HAP-1 (cell line): ENCODE measurements at regions not wholly inside any gene's neighbourhood (a gene's known extent, or its start where the extent isn't known, plus 50 kb on each side); places are given as distances from the start of the nearest gene placed in this dataset.

Experiments used
- DNase-seq, 2 experiments: peaks; one replicate each; pipeline ENCODE4 v3.0.0-alpha.2; 2016 to 2020; ENCODE audit warnings: low spot score in 2 of 2
- H3K27me3 ChIP-seq: fragments of 250-450 bp; sonication (Bioruptor Pico); 2 replicates; pipeline ENCODE4 v1.5.1; 2020; ENCODE audit warnings: low read depth, mild to moderate bottlenecking, moderate library complexity
- H3K36me3 ChIP-seq: fragments of 250-450 bp; sonication (Bioruptor Pico); replicated peaks from 2 replicates; pipeline ENCODE4 v1.5.1; 2020; ENCODE audit warnings: mild to moderate bottlenecking
- H3K4me1 ChIP-seq: fragments of 250-450 bp; sonication (Bioruptor Pico); 2 replicates; pipeline ENCODE4 v1.5.1; 2020; ENCODE audit warnings: mild to moderate bottlenecking
- H3K4me3 ChIP-seq: fragments of 250-450 bp; sonication (Bioruptor Pico); 2 replicates; pipeline ENCODE4 v1.5.1; 2020; ENCODE audit warnings: mild to moderate bottlenecking, moderate library complexity
- H3K9me3 ChIP-seq: fragments of 250-450 bp; sonication (Bioruptor Pico); 2 replicates; pipeline ENCODE4 v1.5.1; 2020; ENCODE audit warnings: mild to moderate bottlenecking, moderate library complexity
- in situ Hi-C: fragments of 300-500 bp; cut with MboI; formaldehyde crosslinking; loops from 3 replicates; pipeline ENCODE4 v1.14.3; 2020; ENCODE audit warnings: low sequenced_read_pairs, inconsistent platforms, mixed read lengths

DNA sequence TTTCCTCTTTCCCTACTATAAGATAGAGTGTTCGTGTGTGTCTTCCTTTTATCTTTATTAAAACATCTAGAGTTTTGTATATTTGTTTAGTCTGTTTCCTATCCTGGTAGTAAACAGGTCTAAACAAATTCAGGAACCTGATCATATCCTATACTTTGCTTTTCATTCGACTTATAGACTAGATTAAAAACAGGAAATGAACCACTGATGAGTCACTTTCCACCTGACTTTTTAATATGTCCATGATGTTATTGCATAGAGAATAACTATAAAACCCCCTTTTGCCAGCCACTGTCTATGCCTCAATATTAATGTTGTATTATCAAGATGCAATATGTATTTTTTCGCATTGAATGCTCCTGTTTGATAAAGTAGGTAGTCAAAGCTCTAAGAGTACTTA is 1794.0 kb downstream of the STIM2 start:
- Histone ChIP-seq H3K4me3 (no peak overlapping the region), H3K9me3 (no peaks in the 10 kb centered on the region), H3K4me1 (no peaks in the 10 kb centered on the region), H3K36me3 (no peaks in the 10 kb centered on the region), H3K27me3 (no peaks in the 10 kb centered on the region)
- no peak for DNase-seq
- in situ Hi-C loops = no loop called here

DNA sequence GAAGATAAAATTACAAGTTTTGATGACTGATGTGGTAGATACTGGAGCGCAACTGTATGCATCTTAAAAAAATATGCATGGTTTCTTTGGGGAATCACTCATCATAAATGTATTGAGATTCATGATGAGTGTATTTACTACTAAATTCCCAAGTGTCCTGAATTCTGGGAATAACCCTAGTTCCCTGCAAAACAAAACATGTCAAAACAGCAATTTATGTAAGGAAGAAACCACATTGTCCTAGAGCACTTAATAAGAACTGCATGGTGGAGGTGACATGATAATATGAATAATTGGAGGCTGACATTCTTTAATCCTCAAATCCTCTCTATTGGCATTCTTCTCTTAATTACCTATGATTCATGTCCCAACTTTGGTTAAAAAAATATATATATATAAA is 1804.7 kb downstream of the STIM2 start:
- no peaks in the 10 kb centered on the region for H3K9me3 ChIP-seq
- no peaks in the 10 kb centered on the region for H3K27me3 ChIP-seq
- DNase-seq = no peak
- in situ Hi-C loops = no loop called here
- H3K4me3 ChIP-seq = no peak overlapping the region
- H3K4me1 ChIP-seq = 0 out of 2 replicates have a peak, but pooled peaks cover 3% of the 10 kb centered on the region
- no peaks in the 10 kb centered on the region for H3K36me3 ChIP-seq

GRCh38 chr4:28675582-28675981 is 1814.9 kb downstream of the STIM2 start:
- no peak for DNase-seq
- Histone ChIP-seq H3K27me3 (no peaks in the 10 kb centered on the region), H3K4me3 (no peak overlapping the region), H3K9me3 (no peaks in the 10 kb centered on the region), H3K4me1 (no peaks in the 10 kb centered on the region), H3K36me3 (no peaks in the 10 kb centered on the region)
- in situ Hi-C loops = no loop called here

DNA sequence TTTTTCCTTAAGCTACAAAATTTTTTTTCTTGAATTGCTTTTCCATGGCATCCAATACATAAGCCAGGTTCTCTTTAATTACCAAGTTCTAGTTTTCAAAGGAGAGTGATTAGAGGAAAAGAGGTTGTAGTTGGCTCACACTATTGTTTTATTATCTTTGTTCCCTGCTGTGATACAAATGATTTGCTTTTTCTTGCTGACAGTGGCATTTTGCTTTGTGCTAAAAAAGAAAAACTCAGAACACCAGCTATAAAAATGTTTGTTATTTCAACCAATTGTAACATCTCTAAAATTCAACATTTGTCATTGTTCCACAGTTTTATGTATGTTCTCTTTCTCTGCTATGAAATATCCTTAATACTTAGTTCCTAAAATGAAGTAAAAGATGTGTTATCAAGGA is 1817.2 kb downstream of the STIM2 start:
- Histone ChIP-seq H3K27me3 (no peaks in the 10 kb centered on the region), H3K4me1 (no peaks in the 10 kb centered on the region), H3K9me3 (no peaks in the 10 kb centered on the region), H3K4me3 (no peak overlapping the region), H3K36me3 (no peaks in the 10 kb centered on the region)
- no peak for DNase-seq
- in situ Hi-C loops = no loop called here

DNA sequence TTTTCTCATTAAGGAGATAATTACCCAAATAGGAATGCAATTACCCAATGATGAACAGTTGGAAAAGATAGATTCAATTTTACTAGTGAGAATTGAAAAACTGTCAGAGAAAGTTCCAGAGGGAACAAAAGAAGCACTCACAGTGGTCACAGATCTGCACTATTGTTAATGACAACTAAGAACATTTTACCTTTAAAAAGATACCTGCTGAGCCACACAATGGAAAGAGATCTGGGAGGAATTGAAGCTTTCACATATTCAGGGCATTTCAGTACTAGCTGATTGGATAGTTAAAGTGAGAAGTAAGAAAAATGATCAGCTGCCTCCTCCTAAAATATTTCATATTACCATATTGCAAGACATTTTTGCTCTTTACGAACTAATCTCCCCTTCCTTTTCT is 1822.2 kb downstream of the STIM2 start:
- Histone ChIP-seq H3K4me1 (no peaks in the 10 kb centered on the region), H3K4me3 (no peak overlapping the region), H3K9me3 (no peaks in the 10 kb centered on the region), H3K27me3 (no peaks in the 10 kb centered on the region), H3K36me3 (no peaks in the 10 kb centered on the region)
- no peak for DNase-seq
- in situ Hi-C loops = no loop called here

DNA sequence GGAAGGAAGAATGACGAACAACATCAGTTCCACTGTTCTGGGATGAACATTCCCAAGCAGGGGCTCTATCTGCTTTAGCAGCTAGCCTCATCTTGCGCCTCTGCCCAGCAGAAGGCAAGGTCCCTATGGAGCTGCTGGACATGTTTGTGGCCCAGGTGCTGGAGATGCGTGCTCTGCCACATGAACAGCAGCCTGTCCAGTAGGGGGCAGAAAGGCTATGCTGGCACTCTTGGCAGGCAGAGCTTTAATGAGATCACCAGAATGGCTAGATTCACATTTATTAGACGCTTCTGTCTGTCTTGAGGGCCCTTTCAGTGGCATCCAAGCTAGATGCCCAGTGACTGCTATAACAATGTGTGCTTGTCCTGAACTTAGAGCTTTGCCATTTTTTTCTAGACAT is 1826.0 kb downstream of the STIM2 start:
- H3K4me3 ChIP-seq = no peak overlapping the region
- H3K27me3 ChIP-seq = no peaks in the 10 kb centered on the region
- H3K4me1 ChIP-seq = no peaks in the 10 kb centered on the region
- peak; percentile 31 to 77 for DNase-seq
- no peaks in the 10 kb centered on the region for H3K36me3 ChIP-seq
- in situ Hi-C loops = no loop called here
- H3K9me3 ChIP-seq = no peaks in the 10 kb centered on the region

DNA sequence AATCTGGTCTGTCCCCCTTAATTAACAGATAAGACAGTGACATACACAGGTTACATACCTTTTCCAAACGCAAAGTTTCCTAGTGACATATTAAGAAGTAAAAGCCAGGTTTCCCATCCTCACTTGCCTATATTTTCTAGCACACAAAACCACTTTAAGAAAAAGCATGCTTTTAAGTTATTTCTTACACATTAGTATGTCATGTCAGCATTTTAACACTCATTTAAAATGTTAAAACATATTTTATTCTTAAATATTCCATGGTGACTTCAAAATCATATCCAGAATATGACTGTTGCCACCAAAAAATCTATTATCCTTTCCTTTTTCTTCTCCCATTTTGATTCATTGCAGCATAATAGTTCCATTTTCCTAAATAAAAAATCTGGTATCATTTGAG is 1830.2 kb downstream of the STIM2 start:
- Histone ChIP-seq H3K27me3 (no peaks in the 10 kb centered on the region), H3K4me1 (no peaks in the 10 kb centered on the region), H3K4me3 (no peak overlapping the region), H3K9me3 (no peaks in the 10 kb centered on the region), H3K36me3 (no peaks in the 10 kb centered on the region)
- DNase-seq = no peak
- in situ Hi-C loops = no loop called here

GRCh38 chr4:28702571-28702970 is 1841.9 kb downstream of the STIM2 start:
- H3K27me3 ChIP-seq = no peaks in the 10 kb centered on the region
- in situ Hi-C loops = no loop called here

GRCh38 chr4:28709891-28710290 is 1849.2 kb downstream of the STIM2 start:
- Histone ChIP-seq H3K27me3 (no peaks in the 10 kb centered on the region), H3K36me3 (no peaks in the 10 kb centered on the region), H3K9me3 (peaks cover 7% of the 10 kb centered on the region), H3K4me3 (no peak overlapping the region), H3K4me1 (no peaks in the 10 kb centered on the region)
- in situ Hi-C loops = no loop called here
- no peak for DNase-seq

More at GRCh38 chr4:28702571-28702970, 1841.9 kb downstream of the STIM2 start:
- peaks cover 7% of the 10 kb centered on the region for H3K9me3 ChIP-seq
- no peaks in the 10 kb centered on the region for H3K36me3 ChIP-seq
- peak; percentile 17 to 72 for DNase-seq
- H3K4me1 ChIP-seq = peaks cover 12% of the 10 kb centered on the region
- H3K4me3 ChIP-seq = no peak overlapping the region

DNA sequence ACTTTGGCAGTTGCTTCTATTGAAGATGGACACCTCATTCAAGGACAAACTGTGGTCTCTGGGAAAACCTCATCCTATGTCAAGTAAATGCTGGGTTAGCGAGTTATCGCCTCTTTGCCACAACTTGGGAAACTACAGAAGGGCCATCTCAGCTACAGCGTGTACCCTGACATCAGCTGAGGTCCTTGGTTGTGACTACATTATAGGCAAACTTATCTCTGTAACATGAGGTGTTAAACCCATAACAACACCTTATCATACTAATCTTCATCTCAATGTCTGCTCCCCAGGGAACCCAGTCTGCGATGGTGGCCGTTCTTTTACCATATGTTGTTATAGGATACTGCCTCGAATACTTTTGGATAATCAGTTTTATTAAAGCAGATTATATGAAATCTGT is 1862.7 kb downstream of the STIM2 start:
- Histone ChIP-seq H3K4me1 (no peaks in the 10 kb centered on the region), H3K4me3 (no peak overlapping the region), H3K36me3 (no peaks in the 10 kb centered on the region), H3K27me3 (no peaks in the 10 kb centered on the region), H3K9me3 (no peaks in the 10 kb centered on the region)
- no peak for DNase-seq
- in situ Hi-C loops = no loop called here

- H3K36me3 ChIP-seq = no peaks in the 10 kb centered on the region
- H3K9me3 ChIP-seq = no peaks in the 10 kb centered on the region
- no peak overlapping the region for H3K4me3 ChIP-seq
- in situ Hi-C loops = no loop called here
- no peaks in the 10 kb centered on the region for H3K4me1 ChIP-seq
- H3K27me3 ChIP-seq = no peaks in the 10 kb centered on the region
- DNase-seq = no peak
Measured at GRCh38 chr4:28724239-28724638, 1863.6 kb downstream of the STIM2 start.

- H3K4me1 ChIP-seq = no peaks in the 10 kb centered on the region
- H3K4me3 ChIP-seq = no peak overlapping the region
- in situ Hi-C loops = no loop called here
- H3K36me3 ChIP-seq = no peaks in the 10 kb centered on the region
- no peaks in the 10 kb centered on the region for H3K9me3 ChIP-seq
- no peaks in the 10 kb centered on the region for H3K27me3 ChIP-seq
- no peak for DNase-seq
Measured at GRCh38 chr4:28730304-28730703, 1869.7 kb downstream of the STIM2 start.

DNA sequence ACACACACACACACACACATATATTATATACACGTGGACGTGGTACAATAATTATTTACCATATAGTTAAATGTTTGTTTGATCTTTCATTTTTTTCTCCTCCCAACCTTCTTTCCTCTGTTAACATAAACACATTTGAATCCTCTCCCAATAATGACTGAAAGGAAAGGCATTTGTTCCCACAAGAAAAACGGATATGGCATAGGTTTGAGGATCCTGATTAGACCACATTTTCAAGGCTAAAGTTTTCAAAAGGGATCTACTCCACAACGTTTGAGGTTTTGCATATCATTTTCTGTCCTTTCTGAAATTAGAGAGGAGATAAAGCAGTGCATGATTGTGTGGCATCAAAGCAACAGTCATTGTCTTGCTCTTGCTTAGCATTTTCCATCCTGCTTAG is 1883.4 kb downstream of the STIM2 start:
- Histone ChIP-seq H3K9me3 (no peaks in the 10 kb centered on the region), H3K36me3 (no peaks in the 10 kb centered on the region), H3K4me1 (peaks cover 6% of the 10 kb centered on the region), H3K27me3 (no peaks in the 10 kb centered on the region), H3K4me3 (no peak overlapping the region)
- in situ Hi-C loops = no loop called here
- no peak for DNase-seq

DNA sequence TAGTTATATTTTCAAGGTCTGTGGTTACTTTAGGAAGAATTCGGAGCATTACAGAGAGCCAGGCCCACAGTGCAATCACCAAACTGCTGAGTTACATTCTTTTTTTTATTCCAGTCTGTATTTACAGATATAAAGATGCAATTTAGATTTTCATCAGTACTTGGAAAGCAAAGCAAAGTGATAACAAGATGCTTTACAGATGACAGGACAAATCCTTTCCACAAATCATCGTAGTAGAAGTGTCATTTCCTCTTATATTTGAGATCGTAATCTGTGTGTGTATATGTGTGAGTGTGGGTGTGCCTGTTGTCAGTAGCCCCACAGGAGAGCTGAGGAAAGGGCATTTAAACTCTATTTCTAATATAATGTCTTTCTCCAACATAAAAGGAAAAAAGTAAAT is 1893.7 kb downstream of the STIM2 start:
- in situ Hi-C loops = no loop called here
- no peak overlapping the region for H3K4me3 ChIP-seq
- H3K27me3 ChIP-seq = no peaks in the 10 kb centered on the region
- peak in 1 of 2 experiments; percentile 33 for DNase-seq
- no peaks in the 10 kb centered on the region for H3K9me3 ChIP-seq
- no peaks in the 10 kb centered on the region for H3K36me3 ChIP-seq
- H3K4me1 ChIP-seq = peaks cover 58% of the 10 kb centered on the region

DNA sequence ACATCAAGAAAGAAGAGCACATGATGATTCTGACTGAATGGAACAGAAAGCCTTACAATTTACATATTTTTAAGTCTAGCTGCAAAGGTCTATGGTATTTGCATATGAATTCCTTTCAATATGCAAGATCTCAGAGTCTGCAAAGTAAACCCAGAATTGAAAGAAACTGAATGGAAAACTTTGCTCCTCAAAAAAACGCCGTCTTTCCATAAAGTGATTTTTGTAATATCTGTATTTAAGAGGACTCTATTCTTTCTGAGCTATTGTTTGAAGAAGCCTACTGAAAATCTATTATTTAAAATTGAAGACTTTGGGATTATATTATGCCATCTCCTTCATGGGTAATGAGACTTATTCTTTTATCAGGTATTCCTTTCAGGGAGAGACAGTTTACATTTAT is 1894.4 kb downstream of the STIM2 start:
- H3K9me3 ChIP-seq = no peaks in the 10 kb centered on the region
- in situ Hi-C loops = no loop called here
- H3K27me3 ChIP-seq = no peaks in the 10 kb centered on the region
- H3K4me3 ChIP-seq = no peak overlapping the region
- peaks cover 57% of the 10 kb centered on the region for H3K4me1 ChIP-seq
- H3K36me3 ChIP-seq = no peaks in the 10 kb centered on the region
- peak in 1 of 2 experiments; percentile 94 for DNase-seq
